ENCODE measurements at regions not wholly inside any gene's neighbourhood (a gene's known extent, or its start where the extent isn't known, plus 50 kb on each side); places are given as distances from the start of the nearest gene placed in this dataset.

DNA sequence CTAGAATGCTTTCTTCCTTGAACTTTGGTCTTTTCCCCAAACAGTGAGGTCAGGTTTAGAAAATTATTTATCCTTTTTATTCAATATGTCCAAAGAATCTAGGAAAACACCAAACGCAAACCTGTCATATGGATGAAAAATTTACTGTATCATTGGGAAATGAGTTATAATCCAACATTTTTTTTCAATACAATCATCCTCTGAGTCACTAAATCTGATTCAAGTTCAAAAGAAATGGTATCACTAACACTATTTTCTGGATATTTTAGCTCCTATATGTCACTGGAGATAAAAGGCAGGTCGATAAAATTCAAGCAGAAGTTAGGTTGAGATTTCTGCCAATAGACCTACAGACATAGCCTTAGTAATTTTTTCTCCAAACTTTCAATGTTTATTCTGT lies 591.6 kb upstream of the AGTR1 start:
- Histone ChIP-seq H3K79me2 (ENCODE audit: control insufficient read depth, insufficient read depth, low read length, poor library complexity) (no peaks in the 10 kb centered on the region), H4K91ac (ENCODE audit: low read depth, low read length) (no peak overlapping the region), H3K79me1 (ENCODE audit: low read length) (no peaks in the 10 kb centered on the region), H3K4ac (ENCODE audit: low read depth, low read length) (no peak overlapping the region), H4K12ac (ENCODE audit: low read depth, low read length) (no peak overlapping the region), H2BK120ac (ENCODE audit: insufficient read depth, low read length, poor library complexity) (no peak overlapping the region), H3K4me1 (ENCODE audit: control insufficient read depth in 1 of 2, insufficient read depth in 2 of 2, low read length in 2 of 2) (no peaks in the 10 kb centered on the region), H3K23ac (ENCODE audit: low read length) (no peak overlapping the region), H3K14ac (ENCODE audit: low read length) (no peak overlapping the region), H3K9ac (ENCODE audit: low read length) (no peak overlapping the region), H3K27ac (ENCODE audit: low read depth, low read length) (no peak overlapping the region), H3K4me3 (ENCODE audit: low read depth, low read length) (no peak overlapping the region), H4K8ac (ENCODE audit: low read depth, low read length) (no peak overlapping the region), H2BK5ac (ENCODE audit: low read depth, low read length, poor library complexity) (no peak overlapping the region), H3K9me3 (ENCODE audit: insufficient read depth, low read depth, low read length) (no peaks in the 10 kb centered on the region), H2BK12ac (ENCODE audit: low read length) (no peak overlapping the region), H3K18ac (ENCODE audit: low read length) (no peak overlapping the region), H2AFZ (ENCODE audit: insufficient read depth, low read length, poor library complexity) (no peak overlapping the region), H3K4me2 (ENCODE audit: low read length) (no peak overlapping the region), H3K36me3 (ENCODE audit: control insufficient read depth in 1 of 2, insufficient read depth in 2 of 2, low read length in 2 of 2) (no peaks in the 10 kb centered on the region), H2AK5ac (ENCODE audit: low read length) (no peak overlapping the region), H3K27me3 (ENCODE audit: insufficient read depth, low read length) (no peaks in the 10 kb centered on the region)
- WGBS (ENCODE audit: extremely low coverage, insufficient coverage, insufficient read length), result no CpG with 5 or more reads among the region's 2 CpGs
- DNase-seq, result no peak

GRCh38 chr3:148126956-148127355 lies 570.7 kb upstream of the AGTR1 start:
- no peak overlapping the region for H4K91ac ChIP-seq (ENCODE audit: low read depth, low read length)
- H3K4me2 ChIP-seq (ENCODE audit: low read length), result no peak overlapping the region
- no peak overlapping the region for H2AFZ ChIP-seq (ENCODE audit: insufficient read depth, low read length, poor library complexity)

GRCh38 chr3:148128136-148128535 lies 569.6 kb upstream of the AGTR1 start:
- Histone ChIP-seq H4K91ac (ENCODE audit: low read depth, low read length) (no peak overlapping the region), H3K36me3 (ENCODE audit: control insufficient read depth in 1 of 2, insufficient read depth in 2 of 2, low read length in 2 of 2) (no peaks in the 10 kb centered on the region), H3K79me1 (ENCODE audit: low read length) (no peaks in the 10 kb centered on the region), H3K4me2 (ENCODE audit: low read length) (no peak overlapping the region), H3K18ac (ENCODE audit: low read length) (no peak overlapping the region), H3K4me1 (ENCODE audit: control insufficient read depth in 1 of 2, insufficient read depth in 2 of 2, low read length in 2 of 2) (no peaks in the 10 kb centered on the region), H3K9me3 (ENCODE audit: insufficient read depth, low read depth, low read length) (no peaks in the 10 kb centered on the region), H2BK5ac (ENCODE audit: low read depth, low read length, poor library complexity) (no peak overlapping the region), H4K12ac (ENCODE audit: low read depth, low read length) (no peak overlapping the region), H3K4me3 (ENCODE audit: low read depth, low read length) (no peak overlapping the region), H4K8ac (ENCODE audit: low read depth, low read length) (no peak overlapping the region), H3K4ac (ENCODE audit: low read depth, low read length) (no peak overlapping the region), H3K14ac (ENCODE audit: low read length) (no peak overlapping the region), H2AFZ (ENCODE audit: insufficient read depth, low read length, poor library complexity) (no peak overlapping the region), H3K27me3 (ENCODE audit: insufficient read depth, low read length) (no peaks in the 10 kb centered on the region), H2AK5ac (ENCODE audit: low read length) (no peak overlapping the region), H3K27ac (ENCODE audit: low read depth, low read length) (no peak overlapping the region), H2BK120ac (ENCODE audit: insufficient read depth, low read length, poor library complexity) (no peak overlapping the region), H3K79me2 (ENCODE audit: control insufficient read depth, insufficient read depth, low read length, poor library complexity) (no peaks in the 10 kb centered on the region), H3K23ac (ENCODE audit: low read length) (no peak overlapping the region), H3K9ac (ENCODE audit: low read length) (no peak overlapping the region), H2BK12ac (ENCODE audit: low read length) (no peak overlapping the region)
- no peak for DNase-seq
- WGBS (ENCODE audit: extremely low coverage, insufficient coverage, insufficient read length), result no CpG with 5 or more reads among the region's 3 CpGs

More at GRCh38 chr3:148126956-148127355, 570.7 kb upstream of the AGTR1 start:
- Histone ChIP-seq H4K8ac (ENCODE audit: low read depth, low read length) (no peak overlapping the region), H3K14ac (ENCODE audit: low read length) (no peak overlapping the region), H3K27ac (ENCODE audit: low read depth, low read length) (no peak overlapping the region), H3K36me3 (ENCODE audit: control insufficient read depth in 1 of 2, insufficient read depth in 2 of 2, low read length in 2 of 2) (no peaks in the 10 kb centered on the region), H3K4me3 (ENCODE audit: low read depth, low read length) (no peak overlapping the region), H3K18ac (ENCODE audit: low read length) (no peak overlapping the region), H3K9ac (ENCODE audit: low read length) (no peak overlapping the region), H4K12ac (ENCODE audit: low read depth, low read length) (no peak overlapping the region), H3K4me1 (ENCODE audit: control insufficient read depth in 1 of 2, insufficient read depth in 2 of 2, low read length in 2 of 2) (no peaks in the 10 kb centered on the region), H2BK120ac (ENCODE audit: insufficient read depth, low read length, poor library complexity) (no peak overlapping the region), H2BK5ac (ENCODE audit: low read depth, low read length, poor library complexity) (no peak overlapping the region), H2BK12ac (ENCODE audit: low read length) (no peak overlapping the region), H3K27me3 (ENCODE audit: insufficient read depth, low read length) (no peaks in the 10 kb centered on the region), H3K79me2 (ENCODE audit: control insufficient read depth, insufficient read depth, low read length, poor library complexity) (no peaks in the 10 kb centered on the region), H3K9me3 (ENCODE audit: insufficient read depth, low read depth, low read length) (no peaks in the 10 kb centered on the region), H2AK5ac (ENCODE audit: low read length) (no peak overlapping the region), H3K23ac (ENCODE audit: low read length) (no peak overlapping the region), H3K4ac (ENCODE audit: low read depth, low read length) (no peak overlapping the region), H3K79me1 (ENCODE audit: low read length) (no peaks in the 10 kb centered on the region)
- DNase-seq, result no peak
- no CpG with 5 or more reads among the region's 2 CpGs for WGBS (ENCODE audit: extremely low coverage, insufficient coverage, insufficient read length)

- no peak overlapping the region for H2BK5ac ChIP-seq (ENCODE audit: low read depth, low read length, poor library complexity)
- no peak overlapping the region for H2BK12ac ChIP-seq (ENCODE audit: low read length)
- H3K36me3 ChIP-seq (ENCODE audit: control insufficient read depth in 1 of 2, insufficient read depth in 2 of 2, low read length in 2 of 2), result no peaks in the 10 kb centered on the region
- H3K79me1 ChIP-seq (ENCODE audit: low read length), result no peaks in the 10 kb centered on the region
- no peak overlapping the region for H3K9ac ChIP-seq (ENCODE audit: low read length)
- no peak overlapping the region for H4K91ac ChIP-seq (ENCODE audit: low read depth, low read length)
- H3K27me3 ChIP-seq (ENCODE audit: insufficient read depth, low read length), result no peaks in the 10 kb centered on the region
- H4K8ac ChIP-seq (ENCODE audit: low read depth, low read length), result no peak overlapping the region
- H3K14ac ChIP-seq (ENCODE audit: low read length), result no peak overlapping the region
- no CpG with 5 or more reads among the region's 3 CpGs for WGBS (ENCODE audit: extremely low coverage, insufficient coverage, insufficient read length)
- no peak overlapping the region for H2AK5ac ChIP-seq (ENCODE audit: low read length)
- H3K23ac ChIP-seq (ENCODE audit: low read length), result no peak overlapping the region
- H3K4me3 ChIP-seq (ENCODE audit: low read depth, low read length), result no peak overlapping the region
- H2BK120ac ChIP-seq (ENCODE audit: insufficient read depth, low read length, poor library complexity), result no peak overlapping the region
- H3K4me1 ChIP-seq (ENCODE audit: control insufficient read depth in 1 of 2, insufficient read depth in 2 of 2, low read length in 2 of 2), result no peaks in the 10 kb centered on the region
- no peak overlapping the region for H2AFZ ChIP-seq (ENCODE audit: insufficient read depth, low read length, poor library complexity)
- no peak for DNase-seq
- H3K4ac ChIP-seq (ENCODE audit: low read depth, low read length), result no peak overlapping the region
- H3K18ac ChIP-seq (ENCODE audit: low read length), result no peak overlapping the region
- no peaks in the 10 kb centered on the region for H3K9me3 ChIP-seq (ENCODE audit: insufficient read depth, low read depth, low read length)
- no peaks in the 10 kb centered on the region for H3K79me2 ChIP-seq (ENCODE audit: control insufficient read depth, insufficient read depth, low read length, poor library complexity)
- H3K27ac ChIP-seq (ENCODE audit: low read depth, low read length), result no peak overlapping the region
- no peak overlapping the region for H3K4me2 ChIP-seq (ENCODE audit: low read length)
- no peak overlapping the region for H4K12ac ChIP-seq (ENCODE audit: low read depth, low read length)
Observed at GRCh38 chr3:148131990-148132638, 565.6 kb upstream of the AGTR1 start.

Measured in trophoblast cell (in vitro differentiated cells and primary cell).